ELF-1 (cell line): ENCODE measurements at regions not wholly inside any gene's neighbourhood (a gene's known extent, or its start where the extent isn't known, plus 50 kb on each side); places are given as distances from the start of the nearest gene placed in this dataset.

ENCODE experiments used
- DNase-seq: peaks from one replicate; pipeline ENCODE4 v3.0.0-alpha.2; 2016; ENCODE audit warnings: low read depth, low spot score

DNA sequence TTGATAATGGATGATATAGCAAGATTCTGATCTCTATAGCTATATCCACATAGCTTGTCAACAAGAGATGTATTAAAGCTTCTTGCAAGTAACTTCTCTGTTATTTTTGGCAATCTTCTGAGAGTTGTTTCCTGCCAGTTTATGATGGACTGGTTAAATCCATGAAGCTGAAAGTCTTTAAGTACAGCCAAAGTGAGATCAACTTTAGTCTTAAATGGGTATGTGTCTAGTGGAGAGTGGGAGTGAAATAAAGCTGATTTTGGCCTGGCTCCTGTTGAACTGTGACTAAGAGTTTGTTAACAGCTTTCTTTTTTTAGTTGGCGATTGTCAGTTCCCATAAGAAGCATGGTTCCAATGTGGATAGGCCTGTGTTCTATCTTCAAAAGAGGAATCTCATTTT is 350.9 kb upstream of the PCSK5 start:
- DNase-seq: no peak

DNA sequence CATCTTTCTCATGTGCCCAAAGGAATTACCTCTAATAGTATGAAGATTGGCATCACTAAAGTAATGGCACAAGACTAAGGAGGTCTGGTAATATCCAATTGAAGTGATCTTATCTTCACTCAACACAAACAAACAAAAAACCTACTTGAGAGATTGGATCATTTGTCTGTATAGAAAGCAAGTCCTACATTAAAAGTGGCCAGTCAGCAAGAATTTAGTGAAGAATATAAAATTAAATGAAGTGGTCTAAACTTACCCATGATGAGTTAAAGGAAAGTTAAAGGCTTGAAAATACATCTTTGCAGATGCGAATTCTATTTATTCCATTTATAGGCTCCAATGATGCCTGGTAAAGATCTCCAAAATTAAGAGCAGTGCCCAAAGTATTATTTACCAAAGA is 350.3 kb upstream of the PCSK5 start:
- DNase-seq: no peak

DNA sequence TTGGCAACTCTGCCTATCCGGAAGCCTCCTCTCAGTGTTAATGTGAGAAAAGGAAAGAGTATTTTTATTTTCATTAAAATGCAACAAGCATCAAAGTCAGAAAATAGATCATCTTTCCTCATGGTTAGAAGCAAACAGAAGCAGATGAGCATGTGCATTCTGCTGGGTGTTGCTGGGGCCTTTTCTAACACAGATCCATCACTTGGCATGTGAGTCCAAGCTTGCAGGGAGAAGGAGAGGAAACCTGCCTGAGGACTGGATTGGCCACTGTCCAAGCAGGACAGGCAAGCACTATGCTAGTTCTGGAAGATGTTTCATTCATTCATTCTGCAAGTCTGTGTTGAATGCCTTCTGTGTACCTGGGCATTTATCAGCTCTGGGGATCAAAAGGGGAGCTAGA is 348.7 kb upstream of the PCSK5 start:
- DNase-seq: no peak

DNA sequence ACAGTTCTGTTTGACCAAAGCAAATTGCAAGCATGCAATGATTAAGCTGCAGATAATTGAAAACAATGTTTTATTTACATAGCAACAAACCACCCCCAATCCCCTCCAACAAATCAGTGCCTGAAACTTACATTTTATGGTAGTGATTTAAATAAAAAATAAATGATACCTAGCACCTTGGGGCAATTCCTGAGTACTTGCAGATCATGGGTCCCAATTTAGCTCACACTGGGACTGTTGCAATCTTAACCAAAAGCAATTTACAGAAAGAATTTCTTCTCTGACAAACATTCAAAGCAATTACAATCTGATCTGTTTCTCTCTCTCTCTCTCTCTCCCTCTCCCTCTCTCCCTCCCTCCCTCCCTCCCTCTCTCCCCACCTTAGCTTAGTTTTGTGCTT is 345.7 kb upstream of the PCSK5 start:
- DNase-seq: no peak

DNA sequence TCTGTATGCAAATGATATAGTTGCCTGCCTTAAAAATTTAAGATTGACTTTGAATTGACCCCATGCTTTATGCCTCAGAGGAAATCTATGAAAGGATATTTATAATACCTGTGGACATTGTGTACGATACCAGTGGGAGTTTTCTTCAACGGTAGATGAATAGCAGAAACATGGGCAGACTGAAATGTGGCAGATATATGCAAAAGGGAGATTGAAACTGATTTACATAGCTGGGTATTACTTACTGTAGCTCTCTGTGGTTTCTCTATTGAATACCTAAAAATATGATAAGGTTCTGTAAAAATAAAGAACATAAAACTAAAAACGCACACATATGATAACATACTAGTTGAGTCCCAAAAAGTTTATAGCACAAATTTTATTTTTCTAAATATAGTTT is 345.2 kb upstream of the PCSK5 start:
- DNase-seq: no peak

DNA sequence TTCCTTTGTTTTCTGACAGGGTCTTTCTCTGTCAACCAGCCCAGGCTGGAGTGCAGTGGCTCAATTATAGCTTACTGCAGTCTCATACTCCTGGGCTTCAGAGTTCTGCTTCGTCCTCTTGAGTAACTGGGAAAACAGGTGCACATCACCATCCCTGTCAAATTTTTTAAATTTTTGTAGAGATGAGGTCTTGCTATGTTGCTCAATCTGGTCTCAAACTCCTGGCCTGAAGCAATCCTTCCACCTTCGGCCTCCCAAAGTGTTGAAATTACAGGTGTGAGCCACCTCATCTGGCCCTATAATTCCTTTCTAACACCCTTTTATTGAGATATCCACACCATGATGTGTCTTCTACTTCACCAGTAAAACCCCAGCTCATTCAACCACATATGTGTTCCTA is 341.6 kb upstream of the PCSK5 start:
- no peak for DNase-seq

DNA sequence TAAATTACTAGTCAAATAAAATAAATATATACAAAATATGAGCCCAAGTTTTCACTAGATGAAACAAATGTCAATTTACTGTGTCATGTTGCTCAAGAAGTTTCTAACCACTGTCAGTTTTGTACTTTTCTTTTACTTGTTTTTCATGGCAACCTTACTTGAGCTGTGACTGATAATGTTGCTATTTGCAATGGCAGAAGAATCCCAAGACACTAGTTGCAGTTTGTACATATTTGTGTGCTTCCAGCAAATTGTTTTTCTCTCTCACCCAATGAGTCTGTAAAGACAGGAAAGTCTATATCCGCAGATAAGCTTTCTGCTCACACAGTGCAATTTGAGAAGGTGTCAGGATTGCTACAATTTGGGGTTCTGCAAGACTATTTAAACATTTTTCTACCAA is 338.6 kb upstream of the PCSK5 start:
- no peak for DNase-seq

DNA sequence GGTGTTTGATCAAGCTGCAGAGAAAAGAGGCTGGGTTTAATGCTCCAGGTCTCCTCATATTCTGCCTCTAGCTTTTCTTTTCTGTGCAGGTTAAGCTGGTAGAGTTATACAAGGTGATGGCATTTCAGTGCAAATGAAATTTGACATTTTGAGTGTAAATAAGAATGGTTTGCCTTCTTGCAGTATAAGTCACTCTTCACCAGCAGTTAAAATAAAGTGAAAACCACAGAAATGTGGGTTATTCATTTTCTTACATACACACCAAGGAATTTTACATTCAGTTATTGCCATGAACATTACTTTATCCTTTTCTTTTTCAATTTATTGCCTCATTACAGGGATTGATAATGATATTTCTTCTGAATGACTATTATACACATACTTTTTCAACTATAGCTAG is 337.5 kb upstream of the PCSK5 start:
- DNase-seq: no peak

DNA sequence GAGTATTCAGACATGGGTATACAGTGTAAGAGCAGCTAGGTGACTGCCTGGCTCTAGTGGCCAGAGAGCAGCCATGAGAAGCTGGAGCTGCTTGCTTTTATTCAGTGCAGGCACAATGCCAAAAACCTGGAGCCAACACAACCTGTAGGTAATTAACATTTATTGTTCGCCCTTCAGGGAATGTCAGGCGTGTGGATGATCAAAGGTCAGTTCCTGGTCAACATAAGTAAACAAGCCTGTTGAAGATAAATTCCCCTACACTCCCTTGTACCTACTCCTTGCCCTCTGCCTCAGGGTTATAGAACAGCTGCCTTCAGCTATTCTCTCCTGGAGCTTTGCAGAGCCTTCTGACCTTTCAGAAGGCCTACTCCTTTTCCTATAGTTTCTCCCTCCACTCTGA is 323.7 kb upstream of the PCSK5 start:
- DNase-seq: peak; percentile 2

DNA sequence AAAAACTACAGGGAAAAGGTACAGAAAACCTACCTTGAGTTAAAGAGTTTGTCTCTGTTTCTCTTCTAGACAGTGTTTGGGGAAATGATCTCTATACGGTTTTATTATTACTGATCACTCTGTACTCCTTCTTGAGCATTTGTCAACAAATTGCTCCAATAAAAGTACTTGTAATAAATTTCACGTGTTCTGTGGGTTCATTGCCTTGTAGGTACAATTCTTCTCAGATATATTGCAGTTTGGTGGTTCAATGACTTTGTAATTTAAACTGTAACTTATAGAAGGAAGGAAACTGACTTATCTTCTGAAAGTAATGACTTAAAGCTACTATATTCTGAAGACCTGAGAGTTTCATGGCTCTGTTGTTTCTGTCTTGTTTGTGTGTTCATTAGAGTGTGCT is 319.9 kb upstream of the PCSK5 start:
- DNase-seq: no peak

DNA sequence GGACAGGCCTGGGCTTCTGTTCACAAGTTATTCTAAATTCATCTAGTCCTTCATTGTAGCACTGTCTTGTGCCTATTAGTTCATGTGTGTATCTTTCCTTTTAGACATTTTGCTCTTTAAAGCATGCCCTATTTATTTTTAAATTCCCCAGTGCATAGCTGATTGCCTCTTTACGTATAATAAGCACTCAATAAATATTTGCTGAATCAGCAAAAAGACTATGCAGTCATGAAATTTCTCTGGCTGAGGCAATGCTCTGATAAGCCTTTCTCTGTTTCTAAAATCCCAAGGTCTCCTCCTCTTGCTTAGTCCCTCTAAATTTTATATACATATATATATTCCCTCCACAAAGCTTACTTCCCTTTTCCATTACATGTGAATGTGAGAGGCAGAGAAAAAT is 315.9 kb upstream of the PCSK5 start:
- DNase-seq: no peak

DNA sequence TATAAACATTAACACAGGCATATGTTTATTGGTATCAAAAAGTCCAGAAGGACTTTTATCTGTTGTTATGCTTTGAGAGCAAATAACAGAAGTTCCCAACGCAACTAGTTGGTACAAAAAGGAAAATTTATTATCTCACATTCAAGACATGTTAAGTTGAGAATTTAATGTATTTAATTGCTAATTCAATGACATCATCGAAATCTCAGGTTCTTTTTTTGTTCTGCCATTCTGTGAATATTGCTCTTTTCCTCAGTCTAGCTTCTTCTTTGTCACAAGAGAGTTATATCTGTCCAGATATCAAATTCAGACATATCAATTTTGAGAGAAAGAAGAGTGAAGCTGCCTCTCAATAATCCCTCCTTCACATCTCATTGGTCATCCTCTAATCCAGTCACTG is 307.6 kb upstream of the PCSK5 start:
- DNase-seq: no peak

DNA sequence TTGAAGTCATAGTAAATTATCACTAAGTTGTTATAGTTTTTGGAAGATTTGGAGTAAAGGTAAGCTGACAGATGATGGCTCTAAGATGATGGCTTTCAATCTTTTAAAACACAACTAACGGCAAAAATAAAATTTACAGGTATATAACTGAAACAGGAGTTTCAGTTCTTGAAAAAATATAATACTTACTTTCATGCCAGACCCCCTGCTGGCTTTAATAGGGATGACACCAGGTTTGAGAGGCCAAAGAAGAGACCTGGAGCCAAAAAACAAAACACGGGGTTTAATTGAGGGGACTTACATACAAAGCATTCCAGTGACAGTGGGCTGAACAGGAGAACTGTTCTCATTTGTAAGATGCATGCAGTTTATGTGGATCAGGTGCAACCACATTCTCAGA is 301.7 kb upstream of the PCSK5 start:
- no peak for DNase-seq

DNA sequence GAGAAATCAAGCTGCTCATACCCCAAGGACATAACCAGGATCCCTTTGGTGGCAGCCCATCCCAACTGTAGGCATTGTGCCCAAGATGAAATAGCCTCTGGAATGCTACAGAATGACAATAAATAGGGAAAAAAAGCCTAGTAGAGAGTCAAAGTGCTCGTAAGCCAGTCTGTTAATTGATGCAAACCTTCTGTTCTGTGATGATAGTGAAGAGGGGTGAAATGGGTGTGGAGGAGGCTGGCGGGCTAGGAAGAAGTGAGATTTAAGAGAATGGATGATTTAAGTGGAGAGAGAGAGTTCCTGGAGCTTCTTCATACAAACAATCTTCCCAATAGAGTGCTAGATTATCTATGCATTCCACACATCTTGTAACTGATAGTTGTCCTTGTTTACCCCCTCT is 301.0 kb upstream of the PCSK5 start:
- DNase-seq: no peak

DNA sequence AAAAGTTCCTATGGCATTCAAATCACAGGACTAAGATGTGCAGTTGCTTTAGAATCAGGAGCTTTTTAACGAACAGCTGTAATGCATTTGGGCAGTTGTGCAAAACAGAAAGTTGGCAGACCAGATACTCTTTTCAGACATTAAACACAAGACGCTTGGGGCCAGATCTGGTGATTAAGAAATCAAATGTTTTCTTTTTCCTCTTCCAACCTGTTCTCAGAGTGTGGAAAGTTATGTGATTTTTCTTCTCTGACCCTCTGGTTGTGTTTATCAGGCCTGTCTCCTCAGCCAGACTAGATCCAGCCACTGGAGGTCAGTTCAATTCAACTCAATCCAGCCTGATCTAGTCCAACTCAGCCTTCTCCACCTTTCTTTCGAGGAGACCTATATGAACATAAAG is 298.5 kb upstream of the PCSK5 start:
- no peak for DNase-seq

DNA sequence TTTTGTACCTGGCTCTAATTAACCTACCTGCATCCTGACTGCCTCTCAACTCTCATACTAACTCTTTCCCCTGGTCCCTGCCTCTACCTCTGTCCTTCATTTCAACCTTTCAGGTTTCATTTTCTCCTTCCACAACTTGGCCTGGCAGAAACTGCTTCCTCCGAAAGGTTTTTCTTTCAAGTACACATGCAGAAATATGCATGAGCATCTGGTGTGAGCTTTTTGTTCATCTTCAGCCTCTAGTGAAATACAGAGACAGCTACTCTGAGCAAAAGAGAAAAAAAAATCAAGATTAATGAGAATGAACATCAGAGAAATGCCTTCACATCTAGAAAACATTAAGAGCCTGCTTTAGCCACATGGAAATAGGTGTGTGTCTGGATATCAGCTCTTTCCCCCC is 297.9 kb upstream of the PCSK5 start:
- DNase-seq: no peak

DNA sequence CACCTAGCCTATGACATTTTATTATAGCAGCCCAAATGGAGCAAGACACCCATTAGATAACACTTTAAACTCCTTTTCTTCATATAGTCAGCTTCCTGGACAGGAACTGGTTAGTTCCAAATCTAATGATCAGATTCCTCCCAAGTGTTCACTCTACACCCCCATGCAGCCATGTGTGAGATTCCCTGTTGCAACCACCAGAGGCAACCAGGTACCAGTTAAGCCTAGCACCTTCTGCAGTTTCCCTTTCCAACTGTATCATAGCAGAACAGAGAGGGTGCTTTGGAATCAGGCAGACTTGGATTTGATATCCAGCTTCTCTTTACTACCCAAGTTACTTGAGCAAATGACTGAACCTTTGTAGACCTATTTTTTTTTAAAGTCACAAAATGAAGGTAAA is 296.6 kb upstream of the PCSK5 start:
- no peak for DNase-seq

DNA sequence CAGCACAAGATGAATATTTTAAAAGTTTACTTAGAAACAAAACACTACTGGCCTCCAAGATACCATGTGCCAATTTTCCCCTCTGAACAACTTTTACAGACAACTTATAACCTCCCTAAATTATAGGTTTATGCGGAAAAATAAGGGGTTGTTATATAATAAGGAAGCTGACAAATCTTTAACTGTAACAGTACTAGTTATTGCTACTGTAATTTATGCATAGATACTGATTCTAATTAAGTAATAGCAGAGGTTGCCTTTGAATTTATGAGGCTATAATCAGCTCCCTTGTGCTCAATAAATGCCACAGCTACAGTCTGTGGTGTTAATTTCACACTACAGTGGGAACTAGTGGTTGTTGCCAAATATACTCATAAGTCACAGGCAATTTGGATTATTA is 291.3 kb upstream of the PCSK5 start:
- no peak for DNase-seq

DNA sequence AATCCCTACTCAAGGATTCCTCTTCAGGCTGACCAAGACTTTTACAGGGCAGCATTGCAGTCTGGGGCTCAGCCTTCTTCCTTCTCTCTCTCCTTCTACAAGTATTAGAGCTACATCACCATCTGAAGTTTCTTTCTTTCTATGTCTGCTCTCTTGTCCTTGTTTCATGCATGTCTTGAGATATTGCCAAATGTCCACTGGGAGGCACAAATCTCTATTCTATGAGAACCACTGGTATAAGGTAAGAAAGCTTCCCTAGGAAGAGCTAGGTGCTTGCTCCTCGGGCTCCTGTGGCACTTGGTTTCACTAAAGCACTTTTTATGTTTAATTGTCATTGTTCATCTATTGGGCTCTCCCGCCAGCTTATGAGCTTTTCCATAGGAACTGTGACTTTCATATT is 289.2 kb upstream of the PCSK5 start:
- no peak for DNase-seq

DNA sequence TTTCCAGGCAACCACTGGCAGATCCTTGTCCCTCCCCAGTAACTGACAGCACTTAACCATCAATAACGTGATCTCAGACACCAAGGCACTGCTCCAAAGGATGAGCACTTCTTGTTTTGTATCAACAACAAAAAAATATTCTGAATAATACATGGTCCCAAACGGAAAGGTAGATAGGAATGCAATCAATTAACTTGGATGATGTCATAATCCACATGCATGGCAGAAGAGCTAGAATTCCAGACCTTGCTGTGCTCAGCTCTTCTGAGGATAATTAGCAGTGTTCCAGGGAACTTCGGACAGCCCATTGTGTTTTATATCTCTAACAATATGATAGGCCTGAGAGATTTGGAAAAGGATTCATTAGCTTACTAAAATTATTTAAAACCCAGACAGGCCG is 288.4 kb upstream of the PCSK5 start:
- no peak for DNase-seq

DNA sequence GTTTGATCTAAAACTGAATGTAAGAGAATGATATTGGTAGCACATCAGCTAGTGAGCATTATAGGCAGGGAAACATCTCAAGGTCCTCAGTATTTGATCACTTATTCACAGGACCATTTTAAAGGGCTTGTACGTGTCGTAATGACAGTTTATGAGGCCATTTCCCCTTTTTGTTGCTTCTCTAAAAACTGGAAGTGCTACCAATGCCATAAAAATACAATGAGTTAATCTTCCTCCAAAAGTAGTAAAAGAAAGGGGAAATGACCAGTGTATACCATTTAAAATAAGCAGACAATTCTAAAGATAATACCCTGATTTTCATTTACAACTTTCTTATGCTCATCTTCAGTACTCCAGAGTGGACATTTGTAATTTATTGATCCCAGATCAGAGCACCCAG is 285.8 kb upstream of the PCSK5 start:
- DNase-seq: no peak

DNA sequence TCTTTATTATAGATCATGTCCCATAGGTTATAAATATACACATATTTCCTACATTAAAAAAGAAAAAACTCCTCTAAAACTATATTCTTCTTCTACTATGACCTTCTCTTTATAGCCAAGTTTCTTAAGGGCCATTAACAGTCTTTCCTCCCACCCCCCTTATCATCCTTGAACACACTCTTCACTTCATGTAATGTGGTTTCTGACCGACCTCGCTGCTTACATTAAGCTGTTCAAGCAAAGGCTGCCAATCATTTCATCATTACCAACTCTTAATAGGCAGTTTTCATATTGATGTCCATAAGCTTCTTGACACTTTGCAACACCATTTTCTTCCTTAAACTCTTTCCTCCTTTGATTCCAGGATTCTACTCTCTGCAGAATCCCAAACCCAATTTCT is 283.0 kb upstream of the PCSK5 start:
- DNase-seq: no peak

DNA sequence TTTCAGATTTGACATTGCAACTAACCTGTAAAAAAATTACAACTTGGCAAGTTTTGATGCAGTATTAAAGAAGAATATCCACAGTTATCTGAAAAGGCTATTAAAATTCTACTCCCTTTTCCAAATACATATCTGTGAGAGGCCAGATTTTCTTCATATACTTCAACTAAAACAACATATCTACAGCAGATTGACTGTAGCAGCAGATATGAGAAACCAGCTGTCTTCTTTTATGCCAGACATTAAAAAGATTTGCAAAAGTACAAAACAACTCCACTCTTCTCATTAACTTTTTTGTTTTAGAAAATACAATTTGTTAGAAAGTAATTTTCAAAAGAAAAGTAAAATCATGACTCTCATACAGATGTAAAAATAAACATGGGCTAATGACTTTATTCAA is 281.1 kb upstream of the PCSK5 start:
- DNase-seq: no peak

DNA sequence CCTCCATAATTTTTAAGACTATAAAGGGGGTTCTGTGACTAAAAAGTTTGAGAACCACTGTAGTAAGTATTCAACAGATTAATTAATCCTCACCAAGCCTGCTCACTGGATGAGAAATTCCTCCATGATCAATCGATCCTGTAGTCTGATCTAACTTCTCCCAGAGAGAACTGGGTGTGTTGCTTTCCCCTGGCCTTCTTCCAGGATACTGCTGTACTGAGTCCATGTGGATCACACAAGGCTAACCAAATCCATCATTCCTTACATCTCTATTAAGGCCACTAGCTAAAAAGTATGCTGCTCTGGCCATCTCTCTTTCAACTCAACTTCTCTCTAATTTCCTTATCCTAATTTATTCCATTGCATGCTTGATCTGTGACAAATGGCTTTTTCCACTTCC is 280.2 kb upstream of the PCSK5 start:
- DNase-seq: no peak

DNA sequence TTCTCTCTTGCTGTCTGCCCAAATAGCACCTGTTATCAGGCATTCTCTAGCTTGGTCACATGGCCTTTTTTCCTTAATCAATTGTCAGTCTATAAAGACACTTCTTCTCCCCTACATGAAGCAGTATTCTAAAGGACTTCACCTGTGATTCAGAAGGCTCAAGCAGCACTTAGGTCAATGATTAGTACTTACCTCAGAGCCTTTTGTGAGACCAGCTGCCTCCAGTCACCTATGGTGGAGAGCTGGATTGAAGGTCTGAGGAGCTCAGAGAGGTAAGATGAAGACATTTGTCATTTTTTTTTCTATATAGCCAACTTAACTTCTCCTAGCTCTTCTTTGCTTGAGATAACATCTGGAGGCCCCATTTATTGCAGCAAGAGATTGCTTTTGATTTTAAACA is 278.3 kb upstream of the PCSK5 start:
- DNase-seq: no peak
